SK-MEL-5 (cell line): ENCODE measurements at regions not wholly inside any gene's neighbourhood (a gene's known extent, or its start where the extent isn't known, plus 50 kb on each side); places are given as distances from the start of the nearest gene placed in this dataset.
"Not testable (repeated sequence)": the region's sequence is repeated elsewhere in the genome, so short reads cannot be mapped to it uniquely, and the experiment has no call there.

Experiments
- DNase-seq: peaks from one replicate; pipeline ENCODE4 v3.0.0-alpha.2; 2016; ENCODE audit warnings: low read depth, low spot score
- in situ Hi-C: cut with HindIII; loops from 2 replicates; pipeline ENCODE4 v1.10.0; 2016; ENCODE audit warnings: low sequenced_read_pairs, high pct_unique_total_duplicates, low pct_unique_long_range_greater_than_20kb

- in situ Hi-C loops = no loop called here
- no peak for DNase-seq
Observed at GRCh38 chr15:35243758-35244157, 158.7 kb upstream of the NANOGP8 start.

- DNase-seq, in situ Hi-C loops: not testable (repeated sequence)
Observed at GRCh38 chr15:35239693-35240092, 154.6 kb upstream of the NANOGP8 start.

GRCh38 chr15:35238448-35238847, 153.4 kb upstream of the NANOGP8 start:
- in situ Hi-C loops, DNase-seq: not testable (repeated sequence)

GRCh38 chr15:35229085-35229484, 144.0 kb upstream of the NANOGP8 start:
- no peak for DNase-seq
- in situ Hi-C loops = no loop called here

- no peak for DNase-seq
- in situ Hi-C loops = no loop called here
Observed at GRCh38 chr15:35218215-35218614, 133.1 kb upstream of the NANOGP8 start.

GRCh38 chr15:35215093-35215492, 130.0 kb upstream of the NANOGP8 start:
- in situ Hi-C loops = no loop called here
- no peak for DNase-seq

- peak; percentile 67 for DNase-seq
- in situ Hi-C loops = no loop called here
Observed at GRCh38 chr15:35211240-35211902, 126.3 kb upstream of the NANOGP8 start.

GRCh38 chr15:35210370-35210769, 125.3 kb upstream of the NANOGP8 start:
- in situ Hi-C loops = no loop called here

GRCh38 chr15:35209838-35210237, 124.7 kb upstream of the NANOGP8 start:
- peak; percentile 83 for DNase-seq
- in situ Hi-C loops = no loop called here

More at GRCh38 chr15:35210370-35210769, 125.3 kb upstream of the NANOGP8 start:
- no peak for DNase-seq

GRCh38 chr15:35208353-35208752, 123.3 kb upstream of the NANOGP8 start:
- DNase-seq = no peak
- in situ Hi-C loops = no loop called here

GRCh38 chr15:35206060-35206675, 121.1 kb upstream of the NANOGP8 start:
- in situ Hi-C loops = no loop called here
- peak; percentile 39 for DNase-seq

GRCh38 chr15:35198197-35198596, 113.1 kb upstream of the NANOGP8 start:
- in situ Hi-C loops = no loop called here
- DNase-seq = no peak

- DNase-seq = no peak
- in situ Hi-C loops = no loop called here
Observed at GRCh38 chr15:35197754-35198153, 112.7 kb upstream of the NANOGP8 start.

- DNase-seq = no peak
- in situ Hi-C loops = no loop called here
Observed at GRCh38 chr15:35197306-35197705, 112.2 kb upstream of the NANOGP8 start.

GRCh38 chr15:35196273-35196672, 111.2 kb upstream of the NANOGP8 start:
- in situ Hi-C loops = no loop called here
- DNase-seq = no peak

- DNase-seq = peak; percentile 13
- in situ Hi-C loops = no loop called here
Observed at GRCh38 chr15:35195649-35196048, 110.6 kb upstream of the NANOGP8 start.

- DNase-seq = peak; percentile 71
- in situ Hi-C loops = no loop called here
Observed at GRCh38 chr15:35195031-35195430, 109.9 kb upstream of the NANOGP8 start.

- in situ Hi-C loops = no loop called here
- DNase-seq = peak; percentile 68
Observed at GRCh38 chr15:35194296-35194695, 109.2 kb upstream of the NANOGP8 start.

- in situ Hi-C loops = no loop called here
- no peak for DNase-seq
Observed at GRCh38 chr15:35191783-35192182, 106.7 kb upstream of the NANOGP8 start.
